HK-2 (cell line): ENCODE measurements at regions not wholly inside any gene's neighbourhood (a gene's known extent, or its start where the extent isn't known, plus 50 kb on each side); places are given as distances from the start of the nearest gene placed in this dataset.

Experiments
- DNase-seq: peaks from one replicate; pipeline ENCODE4 v3.0.0-alpha.2; 2018; ENCODE audit not compliant: unreplicated experiment

DNA sequence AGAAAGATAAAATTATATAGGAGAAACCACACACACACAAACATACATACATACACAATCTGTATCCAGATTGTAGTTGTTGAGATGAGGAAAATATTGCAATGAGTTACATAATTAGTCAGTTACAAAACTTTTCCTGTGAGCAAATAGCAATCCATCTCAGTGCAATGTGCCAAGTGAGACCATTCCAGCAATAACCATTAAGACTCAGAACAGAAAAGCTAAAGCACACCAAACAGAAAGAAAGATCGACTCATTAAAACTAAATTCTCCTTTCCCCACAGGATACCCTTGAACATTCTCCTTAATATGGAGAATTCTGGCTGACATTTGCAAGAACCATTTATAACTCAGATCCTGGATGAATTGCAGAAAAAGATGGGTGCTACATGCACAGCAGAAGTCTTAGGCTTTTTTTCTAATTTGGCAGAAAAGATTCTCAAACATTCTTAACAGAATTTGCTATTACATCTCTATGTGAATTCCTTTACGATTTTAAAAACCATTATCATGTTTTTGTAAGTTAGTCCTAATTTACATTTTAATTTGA lies 1341.2 kb upstream of the SPRY2 start:
- DNase-seq, result no peak

DNA sequence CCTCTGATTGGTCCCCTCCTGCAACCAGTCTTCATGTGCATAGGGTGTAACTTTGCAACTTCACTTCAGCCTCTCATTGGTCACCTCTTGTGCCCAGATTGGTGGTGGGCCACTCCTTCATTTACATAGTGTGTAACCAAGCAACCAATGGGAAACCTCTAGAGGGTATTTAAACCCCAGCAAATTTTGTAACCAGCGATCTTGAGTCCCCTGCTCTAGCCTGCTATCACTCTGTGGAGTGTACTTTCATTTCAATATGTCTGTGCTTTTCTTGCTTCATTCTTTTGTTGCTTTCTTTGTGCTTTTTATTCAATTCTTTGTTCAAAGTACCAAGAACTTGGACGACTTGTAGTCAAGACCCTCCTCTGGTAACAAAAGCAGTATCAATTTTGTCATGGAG lies 1336.9 kb upstream of the SPRY2 start:
- no peak for DNase-seq

DNA sequence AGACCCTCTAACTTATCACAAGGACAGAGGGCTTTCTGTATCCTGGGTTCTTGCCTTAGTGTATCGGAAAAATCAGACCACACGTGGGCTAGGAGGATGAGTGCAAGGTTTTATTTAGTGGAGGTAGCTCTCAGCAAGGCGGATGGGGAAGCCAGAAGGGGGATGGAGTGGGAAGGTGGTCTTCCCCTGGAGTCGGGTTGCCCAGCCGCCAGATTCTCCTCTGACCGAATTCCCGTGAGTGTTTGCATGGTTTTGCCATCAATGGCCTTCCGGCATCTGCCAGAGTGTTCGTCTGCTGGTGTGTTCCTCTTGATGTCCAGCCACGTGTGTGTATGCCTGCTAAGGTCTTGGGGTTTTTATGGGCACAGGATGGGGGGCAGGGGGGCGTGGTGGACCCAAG lies 1335.1 kb upstream of the SPRY2 start:
- no peak for DNase-seq

DNA sequence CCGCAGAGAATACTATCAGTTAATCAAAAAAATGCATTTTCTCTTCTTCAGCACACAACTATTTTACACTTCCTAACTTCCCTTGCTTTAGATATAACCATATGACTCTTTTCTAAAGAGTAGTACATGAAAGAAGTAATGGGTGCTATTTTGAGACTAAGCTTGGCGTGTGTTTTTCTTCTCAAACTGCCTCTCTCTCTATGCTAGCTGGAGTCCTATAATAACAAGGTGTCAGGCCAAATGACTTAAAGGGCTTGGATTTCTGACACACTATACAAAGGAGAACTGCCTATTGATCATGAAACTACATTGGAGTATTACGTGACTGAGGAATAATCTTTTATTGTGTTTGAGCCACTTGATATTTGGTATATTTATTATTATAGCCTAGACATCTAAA lies 1330.1 kb upstream of the SPRY2 start:
- no peak for DNase-seq

DNA sequence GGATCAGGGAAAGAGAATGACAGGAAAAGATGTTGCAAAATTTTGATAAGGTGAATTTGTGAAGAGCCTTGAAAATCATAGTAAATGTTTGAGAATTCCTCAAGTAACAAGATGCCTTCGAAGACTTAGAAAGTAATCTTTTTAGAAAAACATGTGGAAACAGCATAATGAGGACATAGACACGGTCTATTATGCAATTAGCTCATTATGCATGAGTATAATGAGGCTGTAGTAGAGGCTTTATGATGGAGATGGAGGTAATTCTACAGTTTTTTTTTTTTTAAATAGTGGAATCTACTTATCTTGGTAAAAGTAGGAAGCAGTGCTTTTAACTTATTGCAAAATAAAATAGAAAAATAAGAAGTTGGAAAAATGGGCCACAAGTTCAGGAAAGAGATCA lies 1329.1 kb upstream of the SPRY2 start:
- DNase-seq, result no peak

DNA sequence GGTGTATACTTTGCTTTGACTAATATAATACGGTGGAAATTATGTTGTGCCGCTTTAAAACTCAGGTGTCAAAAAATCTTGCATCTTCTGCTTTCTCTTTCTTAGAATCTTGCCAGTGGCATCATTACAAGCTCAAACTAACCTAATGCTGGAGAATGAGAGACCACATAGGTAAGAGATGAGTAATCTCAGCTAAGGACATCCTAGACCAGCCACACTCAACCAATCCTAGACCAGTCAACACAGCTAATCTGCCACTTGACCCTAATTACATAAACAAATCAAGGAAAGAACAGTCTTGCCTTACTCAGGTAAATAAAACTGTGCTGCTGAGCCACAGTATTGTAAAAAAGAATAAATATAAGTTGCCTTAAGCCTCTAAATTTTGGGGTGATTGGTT lies 1323.9 kb upstream of the SPRY2 start:
- no peak for DNase-seq

DNA sequence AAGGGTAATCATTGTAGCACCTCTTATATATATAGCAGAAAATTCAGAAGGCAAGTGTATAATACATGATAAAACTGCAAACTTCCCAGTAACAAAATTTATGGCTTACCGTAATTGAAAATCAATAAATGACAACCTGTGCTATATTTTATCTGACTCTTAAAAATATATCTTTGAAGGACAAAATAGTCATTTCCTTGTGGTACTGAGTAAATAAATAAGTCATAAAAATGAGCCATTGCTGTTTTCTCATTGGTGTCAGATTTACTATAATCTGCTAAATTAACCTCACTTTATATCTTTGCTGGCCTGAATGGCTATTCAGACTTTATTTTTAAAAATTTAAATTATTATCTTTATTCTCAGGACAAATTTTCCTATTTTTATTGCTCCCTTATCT lies 1319.1 kb upstream of the SPRY2 start:
- no peak for DNase-seq

DNA sequence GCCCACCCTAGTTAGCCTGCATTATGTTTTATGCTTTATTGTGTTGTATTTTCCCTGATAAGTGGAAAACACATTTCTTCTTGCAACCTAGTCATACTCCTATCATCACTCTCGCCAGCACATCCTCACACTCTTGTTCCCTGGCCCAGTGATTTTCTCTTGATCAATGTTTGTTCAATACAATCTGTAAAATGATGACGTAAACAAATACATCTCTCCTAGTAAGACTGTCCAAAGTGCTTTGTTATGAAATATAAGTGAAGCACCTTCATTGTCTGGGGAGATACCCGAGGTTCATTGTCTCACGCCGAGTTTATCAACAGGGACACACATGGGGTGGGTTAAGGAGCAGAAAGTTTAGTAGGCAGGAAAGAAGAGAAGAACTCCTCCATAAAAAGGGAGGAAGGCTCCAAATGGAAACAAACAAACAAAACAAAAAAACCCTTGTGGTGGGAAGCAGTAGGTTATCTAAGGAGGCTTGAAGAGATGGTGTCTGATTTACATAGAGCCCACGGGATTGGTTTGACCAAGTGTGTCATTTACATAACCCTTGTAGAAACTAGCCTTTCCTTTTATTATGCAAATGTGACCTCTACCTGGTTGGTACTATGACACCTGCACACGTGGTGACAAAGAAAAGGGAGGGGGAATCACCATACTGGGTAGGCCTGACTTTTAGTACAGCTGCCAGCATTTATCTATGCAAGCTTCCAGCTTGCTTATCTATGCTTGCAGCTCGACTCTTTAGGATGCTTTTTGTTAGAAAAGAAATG lies 1317.9 kb upstream of the SPRY2 start:
- DNase-seq, result no peak

DNA sequence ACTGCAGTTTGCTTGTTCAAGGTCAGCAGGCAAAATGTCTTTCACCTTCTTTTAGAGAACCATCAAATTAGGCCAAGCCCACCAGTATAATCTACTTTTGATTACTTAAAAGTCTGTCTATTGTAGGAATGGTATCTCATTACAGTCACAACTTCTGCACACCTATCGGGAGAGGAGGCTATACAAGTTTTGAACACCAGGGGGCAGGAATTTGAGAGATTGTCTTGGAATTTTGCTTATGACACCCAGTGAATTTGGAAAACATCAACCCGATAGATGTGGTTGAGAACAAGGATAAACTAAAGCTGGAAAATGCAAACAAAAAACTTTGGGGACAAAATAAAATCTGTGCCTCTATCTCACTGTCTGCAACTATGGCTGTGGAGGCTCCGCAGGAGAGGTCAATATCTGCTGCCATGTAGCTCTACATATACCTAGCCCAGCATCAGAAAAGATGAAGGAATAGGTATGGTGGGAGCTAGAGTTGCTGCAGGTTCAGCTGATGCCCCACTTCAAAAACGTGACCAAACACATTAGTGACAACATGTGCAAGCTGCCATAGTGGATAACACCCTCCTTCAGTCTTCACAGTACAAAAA lies 1299.2 kb upstream of the SPRY2 start:
- DNase-seq, result no peak

DNA sequence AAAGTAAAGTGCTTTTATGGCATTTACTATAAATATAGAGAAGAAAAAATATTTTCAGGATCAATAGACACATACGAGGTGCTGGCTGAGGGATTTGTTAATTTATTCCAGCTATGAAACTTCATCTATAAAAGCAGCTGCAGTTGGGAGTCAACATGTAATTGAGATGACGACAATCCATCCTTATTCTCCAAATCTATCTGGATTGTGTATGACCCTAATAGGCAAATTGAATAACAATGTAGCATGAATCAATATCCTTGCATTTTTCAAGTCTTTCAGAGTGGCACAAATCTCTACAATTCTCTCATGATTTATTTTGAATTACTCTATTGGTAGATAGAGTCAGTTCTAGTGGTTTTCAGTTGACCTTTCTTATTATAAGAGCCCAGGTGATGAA lies 1296.5 kb upstream of the SPRY2 start:
- DNase-seq, result no peak

DNA sequence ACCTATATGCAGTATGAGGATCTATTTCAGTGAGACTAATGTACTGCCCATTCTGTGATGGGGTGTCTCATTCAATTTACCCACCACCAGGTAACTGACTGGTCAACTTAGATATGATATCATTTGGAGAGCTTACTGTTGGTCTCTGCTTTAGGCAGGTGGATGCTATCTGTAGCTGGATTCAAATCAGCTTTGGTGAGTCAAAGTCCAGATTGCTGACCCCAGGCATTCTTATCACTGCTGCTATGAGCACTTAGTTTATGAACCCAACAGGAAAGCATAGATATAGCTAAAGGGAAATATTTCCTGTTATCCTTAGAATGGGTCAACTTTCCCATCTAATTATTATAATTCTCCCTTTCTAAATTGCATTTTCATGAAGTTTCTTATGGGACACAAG lies 1295.2 kb upstream of the SPRY2 start:
- no peak for DNase-seq

DNA sequence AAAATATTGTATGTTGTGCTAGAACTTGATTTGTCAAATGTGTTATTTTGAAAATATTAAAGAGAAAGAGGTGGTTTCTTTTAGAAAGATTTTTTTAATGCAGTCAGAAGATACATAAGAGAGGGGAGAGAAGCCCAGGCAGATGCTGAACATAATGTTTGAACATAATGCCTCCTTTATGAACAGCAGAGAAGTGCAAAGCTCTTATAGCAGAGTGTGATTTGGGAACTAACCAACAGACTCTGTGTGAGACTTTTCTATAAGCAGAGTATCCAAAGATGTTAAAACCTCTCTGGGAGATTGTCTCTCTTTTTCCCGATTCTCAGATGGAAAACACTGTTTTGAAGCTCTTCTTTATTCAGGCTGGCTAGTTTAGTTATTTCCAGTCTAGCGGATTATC lies 1274.1 kb upstream of the SPRY2 start:
- no peak for DNase-seq

DNA sequence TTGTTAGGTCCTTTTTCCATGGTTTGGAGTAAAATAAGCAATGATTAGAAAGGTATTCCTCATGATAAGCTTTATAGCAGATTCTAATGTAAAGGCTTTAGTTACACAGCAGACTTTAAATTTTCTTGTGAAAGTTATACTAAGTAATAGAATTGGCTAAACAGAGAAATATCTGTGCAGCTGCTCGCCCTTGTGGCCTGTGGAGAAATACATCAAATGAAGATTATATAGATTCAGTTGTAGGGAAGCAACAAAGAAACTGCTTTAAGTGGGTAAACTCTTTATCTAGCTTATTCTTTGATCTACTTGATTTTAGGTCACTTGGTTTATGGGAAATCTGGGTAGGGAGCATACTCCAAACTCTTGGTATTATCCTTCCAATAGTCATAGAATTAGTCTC lies 1269.7 kb upstream of the SPRY2 start:
- no peak for DNase-seq

DNA sequence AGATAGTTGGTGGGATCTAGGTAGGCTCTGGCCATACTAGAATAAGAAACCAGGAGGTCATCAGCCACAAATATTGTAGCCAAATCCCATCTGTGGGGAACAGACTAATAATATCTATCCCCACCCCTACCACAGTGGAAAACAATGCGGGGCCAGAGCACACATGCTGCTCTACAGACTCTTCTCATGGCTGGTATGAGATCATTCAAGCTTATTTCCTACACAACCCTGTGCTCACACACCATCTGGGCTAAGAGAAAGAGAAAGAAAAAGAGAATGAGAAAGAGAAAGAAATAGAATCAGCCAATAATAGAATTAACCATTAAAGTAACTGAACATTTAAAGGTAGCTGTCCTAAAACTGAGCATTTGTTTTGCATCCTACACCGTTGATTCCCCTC lies 1268.4 kb upstream of the SPRY2 start:
- no peak for DNase-seq

DNA sequence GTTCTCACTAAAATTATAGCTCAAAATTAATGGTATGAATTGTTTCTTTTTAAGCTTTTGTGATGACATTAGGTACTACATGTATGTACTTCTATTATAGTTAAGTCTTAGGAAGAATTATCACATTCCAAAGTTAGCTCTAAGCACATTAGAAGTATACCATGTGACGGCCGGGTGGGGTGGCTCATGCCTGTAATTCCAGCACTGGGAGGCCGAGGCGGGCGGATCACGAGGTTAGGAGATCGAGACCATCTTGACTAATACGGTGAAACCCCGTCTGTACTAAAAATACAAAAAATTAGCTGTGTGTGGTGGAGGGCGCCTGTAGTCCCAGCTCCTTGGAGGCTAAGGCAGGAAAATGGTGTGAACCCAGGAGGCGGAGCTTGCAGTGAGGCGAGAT lies 1265.1 kb upstream of the SPRY2 start:
- no peak for DNase-seq

DNA sequence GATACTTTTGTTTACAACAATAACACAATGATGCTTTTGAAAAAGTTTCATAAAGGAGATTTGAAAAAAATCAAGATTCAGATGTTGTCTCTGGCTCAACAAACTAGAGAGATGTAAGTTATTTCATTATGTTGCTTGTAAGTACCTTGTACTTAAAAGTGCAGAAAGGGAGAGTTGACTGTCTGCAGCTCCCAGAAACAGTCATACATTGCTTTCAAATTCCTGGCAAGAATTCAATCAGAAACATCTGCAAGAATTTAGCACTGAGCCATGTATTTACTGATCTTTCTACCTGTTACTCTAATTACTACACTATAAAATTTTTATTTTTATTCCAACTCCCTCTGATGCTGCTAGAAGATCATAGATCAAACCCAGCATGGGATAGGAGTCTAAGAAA lies 1261.3 kb upstream of the SPRY2 start:
- DNase-seq, result no peak

DNA sequence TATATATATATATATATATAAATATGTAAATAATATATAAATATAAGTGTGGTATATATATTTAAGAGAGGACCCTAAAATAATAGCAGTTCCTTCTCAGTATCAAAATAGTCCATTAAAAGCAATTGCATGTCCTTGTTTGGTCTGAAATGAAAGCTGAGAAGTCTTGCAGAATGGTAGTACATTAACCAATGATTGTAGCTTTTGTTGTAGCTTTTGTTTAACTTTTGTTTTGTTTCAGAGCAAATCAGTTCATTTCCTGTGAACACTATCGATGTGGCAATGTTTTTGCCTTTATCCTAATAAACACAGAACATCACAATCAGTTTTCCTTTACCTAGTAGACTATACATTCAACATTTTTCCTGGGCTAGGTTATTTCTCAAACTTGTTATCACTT lies 1256.2 kb upstream of the SPRY2 start:
- DNase-seq, result no peak

DNA sequence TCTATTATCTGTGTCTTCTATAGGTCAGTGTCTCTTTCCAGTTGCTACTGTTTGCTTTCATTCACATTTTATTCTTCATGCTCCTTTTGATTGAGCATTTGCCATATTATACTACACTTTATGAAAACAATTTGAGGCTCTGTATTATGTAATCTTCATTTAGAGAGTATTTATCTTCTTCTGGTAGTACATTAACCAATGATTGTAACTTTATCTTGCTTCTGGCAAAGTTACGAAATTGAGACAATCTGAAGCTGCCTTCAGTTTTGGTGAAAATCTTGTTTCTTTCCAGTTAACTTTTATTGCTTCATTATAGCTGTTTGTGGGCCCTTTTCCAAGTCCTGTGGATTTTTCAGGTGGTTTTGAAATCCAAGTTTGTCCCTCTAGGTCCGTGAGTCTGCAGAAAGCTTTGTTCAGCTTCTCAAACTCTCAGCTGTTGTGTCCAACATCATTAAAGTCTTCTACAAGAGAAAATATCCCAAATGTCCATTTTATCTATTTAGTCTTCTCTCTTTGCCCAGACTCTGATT lies 1255.4 kb upstream of the SPRY2 start:
- DNase-seq, result no peak

DNA sequence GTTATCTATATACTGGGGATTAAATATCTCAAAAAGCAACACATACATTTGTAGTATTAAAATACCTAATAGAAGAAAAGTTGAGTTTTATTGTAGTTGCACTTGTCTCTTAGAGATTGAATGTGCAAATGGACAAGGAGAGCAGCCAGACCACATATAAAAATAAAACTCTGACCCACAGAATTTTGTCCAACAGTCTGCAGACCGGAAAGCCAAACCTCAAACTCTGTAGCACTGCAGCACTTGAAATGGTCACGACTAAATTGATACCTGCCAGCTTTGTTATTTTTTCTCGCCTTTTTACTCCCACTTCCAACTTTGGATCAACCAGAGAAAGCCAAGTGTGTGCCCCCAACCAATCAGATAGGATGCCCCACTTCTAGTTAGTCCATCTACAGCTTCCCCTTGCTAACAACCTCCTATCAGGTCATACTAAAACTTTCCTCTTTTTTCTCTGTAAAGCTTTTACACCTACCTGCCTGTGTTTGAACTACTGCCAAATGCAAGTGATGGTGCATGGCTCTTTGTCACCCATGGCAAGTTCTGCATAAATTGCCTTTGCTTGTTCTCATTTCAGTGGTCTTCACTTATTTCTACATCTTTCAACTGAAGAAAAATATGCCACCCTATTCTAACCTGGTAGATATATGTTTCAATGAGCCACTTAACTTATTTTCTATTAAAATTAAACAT lies 1250.7 kb upstream of the SPRY2 start:
- DNase-seq, result no peak

DNA sequence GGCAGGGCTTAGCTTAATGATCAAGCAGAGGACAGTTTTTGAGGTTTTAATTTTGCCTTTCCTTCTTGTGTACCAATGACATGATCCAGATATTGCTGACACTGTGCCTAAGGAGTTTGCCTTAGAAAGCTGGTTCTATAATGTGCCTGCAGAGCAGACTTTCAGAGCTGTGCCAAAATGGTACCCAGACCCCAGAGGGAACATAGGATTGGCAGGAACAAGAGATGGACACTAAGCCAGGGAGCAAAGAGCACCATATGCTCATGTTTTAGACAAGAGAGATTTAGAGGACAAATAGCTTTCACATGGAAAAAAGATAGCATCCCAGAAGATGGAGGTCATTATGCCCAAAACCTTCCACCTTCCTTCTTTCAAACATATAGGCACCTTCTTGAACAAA lies 1241.5 kb upstream of the SPRY2 start:
- DNase-seq, result no peak

DNA sequence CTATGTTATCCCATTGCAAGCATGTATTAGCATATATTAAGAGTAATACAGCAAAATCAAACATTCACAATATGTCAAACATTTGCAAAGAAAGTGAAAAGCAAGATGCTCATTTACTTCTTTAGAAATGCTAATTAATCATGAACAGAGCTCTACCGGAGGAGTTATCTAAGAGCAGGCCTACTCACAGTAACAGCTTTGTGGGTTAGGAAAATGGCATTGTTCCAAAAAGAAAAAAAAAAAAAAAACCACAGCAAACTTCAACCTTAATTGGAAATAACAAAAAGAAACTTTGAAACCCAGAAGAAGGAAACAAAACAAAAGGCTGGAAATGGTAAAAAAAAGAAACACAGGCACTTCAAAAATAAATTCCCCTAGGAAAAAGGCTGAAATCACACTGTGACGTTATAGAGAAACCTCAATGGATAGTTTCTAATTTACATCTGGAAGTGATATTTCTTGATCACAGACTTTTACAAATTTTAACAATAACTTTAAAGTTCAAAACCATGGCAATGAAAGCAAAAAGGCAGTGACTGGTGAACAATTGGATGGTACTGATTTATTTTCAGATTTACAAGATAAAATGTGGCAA lies 1236.8 kb upstream of the SPRY2 start:
- DNase-seq, result no peak

DNA sequence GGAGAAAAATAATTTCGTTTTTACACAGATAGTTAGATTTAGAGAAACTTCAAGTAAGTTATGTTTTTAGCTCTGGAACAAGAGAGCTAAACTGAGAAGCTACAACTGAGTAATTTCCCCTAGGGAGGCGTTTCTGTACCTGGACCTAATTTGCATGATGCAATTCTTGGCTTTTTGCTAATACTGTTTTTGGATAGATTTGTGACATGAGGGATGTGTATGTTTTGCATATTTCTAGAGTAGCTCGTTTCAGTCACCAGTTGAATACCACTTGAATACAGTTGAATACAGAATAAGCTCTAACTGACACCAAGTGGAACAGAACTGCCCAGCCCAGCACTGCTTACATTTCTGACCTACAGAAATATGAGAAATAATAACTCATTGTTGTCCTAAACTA lies 1227.9 kb upstream of the SPRY2 start:
- no peak for DNase-seq
